Right hindlimb (tissue), 1 donor: ENCODE measurements at regions not wholly inside any gene's neighbourhood (a gene's known extent, or its start where the extent isn't known, plus 50 kb on each side); places are given as distances from the start of the nearest gene placed in this dataset.
"Not testable (repeated sequence)": the region's sequence is repeated elsewhere in the genome, so short reads cannot be mapped to it uniquely, and the experiment has no call there.

Source experiments
- DNase-seq: peaks from one replicate; pipeline ENCODE4 v3.0.0-alpha.2; 2018

DNA sequence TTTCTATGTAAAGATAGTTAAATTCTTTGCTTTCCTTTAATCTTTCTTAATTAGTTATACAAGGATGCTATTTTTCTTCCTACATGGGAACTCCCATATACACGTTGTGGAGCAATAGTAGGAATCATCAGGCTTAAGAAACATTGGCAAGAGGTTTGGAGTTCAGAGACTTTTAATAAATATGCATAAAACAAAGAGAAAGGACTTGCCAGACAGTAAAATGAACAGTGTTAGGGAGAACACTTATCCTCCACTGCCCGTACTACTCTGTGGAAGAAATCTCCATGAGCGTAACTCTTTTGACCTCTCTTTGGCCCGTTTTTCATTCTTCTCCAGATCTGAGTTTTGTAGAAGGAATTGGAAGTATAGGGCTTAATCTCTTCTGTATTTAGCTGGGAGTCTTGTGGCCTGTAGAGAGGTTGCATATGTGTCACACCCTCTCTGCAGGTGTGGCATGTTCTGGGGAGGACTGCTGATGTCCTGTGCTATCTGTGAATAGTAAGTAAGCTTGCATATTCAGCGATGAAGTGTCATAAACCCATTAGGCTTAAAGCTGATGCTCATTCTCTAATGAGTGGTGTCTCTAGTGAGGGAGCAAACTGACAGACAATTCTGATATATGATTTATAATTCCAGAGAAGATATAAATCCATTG lies 455.4 kb upstream of the FAR2 start:
- DNase-seq: no peak

GRCh38 chr12:28698553-28698952 lies 450.5 kb upstream of the FAR2 start:
- DNase-seq: no peak

DNA sequence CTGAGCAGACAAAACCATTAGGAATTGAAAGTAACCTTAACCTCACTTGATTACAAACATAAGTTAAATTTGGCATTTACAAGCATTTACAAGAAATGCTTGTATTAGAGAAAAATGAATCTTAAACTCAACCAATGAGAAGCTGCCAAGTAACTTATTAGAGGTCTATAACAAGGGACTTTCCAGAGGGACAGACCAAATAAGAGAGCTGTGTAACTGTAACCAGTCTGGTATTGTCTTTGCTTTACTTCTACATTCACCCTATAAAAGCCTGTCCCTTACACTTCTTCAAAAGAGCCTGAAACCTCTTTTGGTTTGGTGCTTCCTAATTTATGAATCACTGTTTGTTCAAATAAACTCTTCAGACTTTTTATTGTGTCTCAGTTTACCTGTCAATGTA lies 450.0 kb upstream of the FAR2 start:
- DNase-seq: no peak

GRCh38 chr12:28700161-28700560 lies 448.9 kb upstream of the FAR2 start:
- DNase-seq: no peak

DNA sequence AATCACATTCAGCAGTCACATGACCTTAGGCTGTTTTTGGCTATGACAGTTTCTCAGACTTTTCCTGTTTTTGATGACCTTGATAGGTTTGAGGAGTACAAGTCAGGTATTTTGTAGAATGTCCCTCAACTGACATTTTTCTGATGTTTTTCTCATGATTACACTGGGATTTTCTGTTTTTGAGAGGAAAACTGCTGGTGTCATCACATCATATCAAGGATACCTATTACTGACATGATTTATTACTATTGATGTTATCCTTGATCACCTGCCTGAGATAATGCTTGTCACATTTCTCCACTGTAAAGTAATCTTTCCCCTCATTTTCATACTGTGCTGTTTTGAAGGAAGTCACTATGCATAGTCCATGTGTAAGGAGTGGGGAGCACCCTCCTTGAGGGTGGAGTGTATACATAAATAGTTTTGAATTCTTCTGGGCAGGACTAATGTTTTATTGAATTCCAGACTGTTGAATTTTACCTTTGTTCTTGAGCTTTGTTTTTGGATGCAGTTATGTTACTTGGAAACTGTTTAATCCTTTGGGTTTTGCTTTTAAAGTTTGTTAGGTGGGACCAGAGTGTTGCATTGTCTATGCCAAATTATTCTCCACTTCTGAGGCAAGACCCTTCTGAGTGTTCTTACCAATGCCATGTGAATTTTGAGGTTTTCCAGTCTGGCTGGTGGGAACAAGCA lies 444.5 kb upstream of the FAR2 start:
- no peak for DNase-seq

DNA sequence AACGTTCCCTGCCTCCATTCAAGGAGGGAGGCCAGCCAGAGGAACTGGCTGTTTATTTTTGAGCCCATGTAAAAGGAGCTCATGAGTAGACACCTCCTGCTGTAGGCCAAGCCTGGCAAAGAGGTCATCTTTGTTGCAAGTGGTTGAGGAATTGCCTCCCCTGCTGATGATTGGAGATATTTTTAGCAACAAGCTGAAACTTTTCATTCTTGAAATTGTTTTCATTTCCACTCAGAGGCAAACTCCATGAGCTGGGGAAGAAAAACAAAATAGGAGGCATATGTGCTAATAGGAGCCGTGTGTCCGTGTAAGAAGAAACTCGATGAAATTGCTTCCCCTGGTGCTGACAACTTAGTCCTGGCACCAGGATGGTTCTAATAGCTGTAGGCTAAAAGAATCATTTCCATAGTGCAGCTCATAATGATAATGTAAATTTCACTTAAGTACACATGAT lies 440.1 kb upstream of the FAR2 start:
- DNase-seq: no peak

- DNase-seq: no peak
Measured at GRCh38 chr12:28709986-28710685, 438.9 kb upstream of the FAR2 start.

DNA sequence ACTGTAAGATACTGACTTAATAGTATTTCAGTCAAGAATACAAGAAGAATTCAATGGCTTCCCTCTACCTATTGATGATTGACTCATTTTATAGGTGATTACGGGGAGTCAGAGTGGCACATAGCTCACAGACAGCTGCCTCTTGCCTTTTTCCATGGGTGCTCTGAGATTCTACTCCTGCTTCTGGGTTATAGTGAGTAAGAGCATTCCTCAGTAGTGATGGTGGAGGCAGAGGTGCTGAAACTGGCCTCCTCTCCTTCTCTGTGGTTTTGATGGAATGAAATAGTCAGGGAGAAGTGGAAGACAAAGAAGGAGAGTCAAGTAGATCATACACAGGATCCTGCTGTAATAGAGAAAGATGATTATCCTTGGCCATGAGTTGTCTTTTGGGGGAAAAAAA lies 438.2 kb upstream of the FAR2 start:
- DNase-seq: no peak

DNA sequence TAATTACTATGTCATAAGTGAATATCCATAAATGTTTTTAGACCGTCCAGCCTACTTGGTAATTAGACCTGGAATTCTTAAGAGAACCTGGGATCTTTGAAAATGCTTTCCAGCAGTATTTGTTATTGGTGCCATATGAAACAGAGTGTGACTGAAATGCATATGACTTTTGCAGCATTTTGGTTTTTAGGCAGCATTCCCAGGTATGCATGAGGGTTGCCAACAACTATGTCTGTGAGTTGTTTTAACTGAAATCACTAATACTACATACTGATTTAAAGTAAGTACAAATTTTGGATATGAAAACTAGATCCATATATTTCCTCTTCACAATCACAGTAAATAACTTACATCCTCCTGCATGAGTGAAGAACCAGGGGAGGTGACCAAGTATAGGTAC lies 437.7 kb upstream of the FAR2 start:
- no peak for DNase-seq

DNA sequence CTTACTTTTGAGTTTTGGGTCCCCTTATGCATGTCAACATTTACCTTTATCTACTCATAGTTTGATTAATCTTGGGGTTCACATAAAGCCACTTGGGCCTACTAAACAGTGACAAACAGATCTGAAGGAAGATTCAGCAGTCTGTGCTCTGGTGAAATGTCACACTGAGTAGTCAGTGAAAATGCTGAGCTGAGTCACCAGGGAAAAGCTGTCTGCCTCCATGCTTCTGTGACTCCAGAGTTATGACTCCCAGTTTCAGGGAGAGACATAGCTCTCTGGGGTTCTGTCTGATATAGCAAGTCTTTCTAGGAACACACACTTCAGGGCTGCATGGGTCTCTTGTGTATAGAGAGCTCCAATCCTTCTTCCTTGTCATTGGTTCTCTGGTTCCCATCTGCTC lies 406.3 kb upstream of the FAR2 start:
- DNase-seq: no peak

- no peak for DNase-seq
Measured at GRCh38 chr12:28746734-28747325, 402.2 kb upstream of the FAR2 start.

GRCh38 chr12:28750946-28751685 lies 398.0 kb upstream of the FAR2 start:
- DNase-seq: no peak

- DNase-seq: no peak
Measured at GRCh38 chr12:28755027-28755426, 394.1 kb upstream of the FAR2 start.

- no peak for DNase-seq
Measured at GRCh38 chr12:28759333-28759732, 389.7 kb upstream of the FAR2 start.

- not testable (repeated sequence) for DNase-seq
Measured at GRCh38 chr12:28760040-28760903, 388.8 kb upstream of the FAR2 start.

DNA sequence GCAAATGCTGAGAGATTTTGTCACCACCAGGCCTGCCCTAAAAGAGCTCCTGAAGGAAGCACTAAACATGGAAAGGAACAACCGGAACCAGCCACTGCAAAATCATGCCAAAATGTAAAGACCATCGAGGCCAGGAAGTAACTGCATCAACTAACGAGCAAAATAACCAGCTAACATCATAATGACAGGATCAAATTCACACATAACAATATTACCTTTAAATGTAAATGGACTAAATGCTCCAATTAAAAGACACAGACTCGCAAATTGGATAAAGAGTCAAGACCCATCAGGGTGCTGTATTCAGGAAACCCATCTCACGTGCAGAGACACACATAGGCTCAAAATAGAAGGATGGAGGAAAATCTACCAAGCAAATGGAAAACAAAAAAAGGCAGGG lies 387.2 kb upstream of the FAR2 start:
- not testable (repeated sequence) for DNase-seq

DNA sequence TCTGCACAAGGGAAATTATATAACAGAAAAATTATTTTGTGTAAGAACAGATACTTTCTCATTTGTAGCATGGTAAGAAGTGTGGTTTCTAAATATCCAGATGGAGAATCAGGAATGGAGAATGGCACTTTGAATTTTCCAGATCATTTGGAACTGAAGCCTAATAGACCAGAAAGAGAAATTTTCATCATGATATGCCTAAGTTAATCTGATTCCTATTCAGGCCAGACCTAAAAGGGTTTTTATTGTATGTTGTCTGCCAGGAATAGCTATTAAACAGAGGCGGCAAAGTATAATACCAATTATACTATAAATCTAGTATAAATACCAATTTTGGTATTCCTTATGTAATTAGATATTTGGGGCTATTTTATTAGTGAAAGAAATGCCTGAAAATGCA lies 382.7 kb upstream of the FAR2 start:
- DNase-seq: no peak

DNA sequence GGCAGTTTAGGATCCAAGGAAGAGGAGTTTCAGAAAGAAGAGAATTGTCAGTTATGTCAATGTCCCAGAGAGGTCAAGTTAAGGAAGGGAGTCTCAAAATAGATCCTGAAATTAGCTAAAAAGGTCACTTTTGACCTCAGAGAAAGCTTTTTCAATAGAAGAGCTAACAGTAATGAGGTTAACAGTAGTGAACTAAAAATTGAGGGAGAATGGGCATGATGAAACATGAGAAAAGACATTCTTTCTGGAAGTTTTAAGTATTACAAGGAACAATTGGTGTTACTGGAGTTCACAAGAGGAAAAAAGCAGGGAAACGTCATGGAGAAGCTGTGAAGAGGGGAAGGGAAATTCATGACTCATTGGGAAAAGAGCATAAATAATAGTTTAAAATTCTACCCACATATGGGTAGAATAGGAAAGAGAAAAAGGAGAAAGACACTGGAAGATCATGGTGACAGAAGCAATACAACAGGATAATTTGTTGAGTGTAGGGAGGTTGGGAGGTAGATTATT lies 381.2 kb upstream of the FAR2 start:
- DNase-seq: no peak

DNA sequence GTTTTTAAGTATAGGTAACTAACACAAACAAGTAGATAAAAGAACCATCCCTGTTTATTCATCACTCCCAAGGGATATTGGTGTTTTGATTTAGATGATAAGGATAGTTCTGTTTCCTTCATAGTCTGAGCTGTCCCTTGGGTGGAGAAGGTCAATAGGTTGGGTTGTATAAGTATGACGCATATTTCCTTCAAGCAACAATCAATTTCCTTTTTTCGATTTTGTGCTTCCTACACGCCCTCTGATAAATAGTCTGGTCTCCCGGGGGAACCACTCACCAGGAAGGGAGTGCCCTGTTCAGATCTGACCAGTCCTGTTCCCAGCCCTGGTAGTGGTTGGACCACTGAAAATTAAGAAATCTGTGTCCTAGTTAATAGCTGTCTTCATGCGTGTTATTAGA lies 378.8 kb upstream of the FAR2 start:
- no peak for DNase-seq

- DNase-seq: no peak
Measured at GRCh38 chr12:28771968-28772367, 377.1 kb upstream of the FAR2 start.

GRCh38 chr12:28775556-28775955 lies 373.5 kb upstream of the FAR2 start:
- no peak for DNase-seq

DNA sequence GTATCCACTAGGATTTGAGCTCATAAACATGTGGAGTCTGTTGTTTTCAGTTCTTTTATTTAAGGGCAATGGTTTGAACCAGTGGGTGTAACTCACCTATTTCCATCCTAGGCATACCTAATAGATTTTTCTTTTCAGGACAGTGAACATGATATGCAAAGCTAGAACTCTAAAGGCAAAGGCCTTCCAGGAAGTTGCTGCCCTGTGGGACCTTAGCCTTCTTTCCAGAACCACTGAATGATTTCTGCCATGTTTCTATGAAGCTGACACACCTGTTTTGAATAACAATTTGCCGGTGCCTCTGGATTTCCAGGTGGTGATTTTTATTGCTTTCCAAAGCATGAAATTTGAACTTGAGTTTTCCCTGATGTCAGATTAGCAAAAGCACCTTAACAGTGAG lies 372.9 kb upstream of the FAR2 start:
- no peak for DNase-seq
